ENCODE measurements at regions not wholly inside any gene's neighbourhood (a gene's known extent, or its start where the extent isn't known, plus 50 kb on each side); places are given as distances from the start of the nearest gene placed in this dataset.

GRCh38 chr4:90030953-90031352 lies 96.2 kb upstream of the CCSER1 start:
- peak; percentile 93 for ATAC-seq
- no peak overlapping the region for H3K9ac ChIP-seq (ENCODE audit: low read length)
- no peaks in the 10 kb centered on the region for H3K36me3 ChIP-seq (ENCODE audit: control insufficient read depth in 1 of 2, insufficient read depth in 2 of 2, low read length in 2 of 2)

GRCh38 chr4:90039122-90039521 lies 88.1 kb upstream of the CCSER1 start:
- ChIA-PET RAD21 (ENCODE audit: low non-redundant PET in 1 of 2, low total read pairs in 2 of 2, uncharacterized antibody in 2 of 2, unreplicated experiment in 2 of 2) (no interaction called here), CTCF (no interaction called here), POLR2A (no interaction called here)
- H3K4me2 ChIP-seq (ENCODE audit: low read length), result no peak overlapping the region
- H3K4me1 ChIP-seq (ENCODE audit: control insufficient read depth in 1 of 2, insufficient read depth in 2 of 2, low read length in 2 of 2), result no peaks in the 10 kb centered on the region
- BruUV-seq (replicated peaks), result no TSS peak
- intact Hi-C loops (cut with micrococcal nuclease), result no loop called here
- H3K27me3 ChIP-seq (ENCODE audit: insufficient read depth, low read length), result no peaks in the 10 kb centered on the region
- H2AFZ ChIP-seq (ENCODE audit: low read depth, low read length, poor library complexity, severe bottlenecking), result no peak overlapping the region
- no peaks in the 10 kb centered on the region for H4K20me1 ChIP-seq (ENCODE audit: insufficient read depth)
- no peak overlapping the region for H3K9ac ChIP-seq (ENCODE audit: low read length)
- ATAC-seq, result no peak
- no peaks in the 10 kb centered on the region for H3K36me3 ChIP-seq (ENCODE audit: control insufficient read depth in 1 of 2, insufficient read depth in 2 of 2, low read length in 2 of 2)
- no peaks in the 10 kb centered on the region for H3K9me2 ChIP-seq (ENCODE audit: insufficient read depth)
- no peak overlapping the region for H3K4me3 ChIP-seq (replicated peaks in 1 of 2; ENCODE audit: low read depth in 1 of 2, low read length in 2 of 2)
- DNase-seq (ENCODE audit: low read depth, low spot score), result no peak
- no peaks in the 10 kb centered on the region for H3K79me2 ChIP-seq (ENCODE audit: insufficient read depth, low read length)
- no peaks in the 10 kb centered on the region for H3K9me3 ChIP-seq (ENCODE audit: control insufficient read depth in 1 of 2, insufficient read depth in 1 of 2, low read depth in 1 of 2, low read length in 2 of 2)
- no peak overlapping the region for H3K27ac ChIP-seq (ENCODE audit: low read depth, low read length)
- TF ChIP-seq YY1 (IDR thresholded peaks at IDR 0.05; ENCODE audit: extremely low read depth, insufficient replicate concordance, low read depth, low read length) (no peak), EGR1 (IDR thresholded peaks at IDR 0.05; ENCODE audit: low read depth) (no peak), ZBTB33 (IDR thresholded peaks at IDR 0.05; ENCODE audit: extremely low read depth, insufficient replicate concordance, low read length) (no peak), ZNF274 (IDR thresholded peaks at IDR 0.05; ENCODE audit: low read depth, low read length) (no peak), REST (IDR thresholded peaks at IDR 0.05; ENCODE audit: low read depth) (no peak), POLR2A (IDR thresholded peaks at IDR 0.05; ENCODE audit: borderline replicate concordance, extremely low read depth, insufficient read depth, insufficient read length) (no peak)

More at GRCh38 chr4:90030953-90031352, 96.2 kb upstream of the CCSER1 start:
- Histone ChIP-seq H3K79me2 (ENCODE audit: insufficient read depth, low read length) (no peaks in the 10 kb centered on the region), H3K4me1 (ENCODE audit: control insufficient read depth in 1 of 2, insufficient read depth in 2 of 2, low read length in 2 of 2) (no peaks in the 10 kb centered on the region), H3K27me3 (ENCODE audit: insufficient read depth, low read length) (no peaks in the 10 kb centered on the region), H3K4me2 (ENCODE audit: low read length) (no peak overlapping the region), H2AFZ (ENCODE audit: low read depth, low read length, poor library complexity, severe bottlenecking) (peak overlapping the region; percentile 50), H4K20me1 (ENCODE audit: insufficient read depth) (no peaks in the 10 kb centered on the region), H3K27ac (ENCODE audit: low read depth, low read length) (no peak overlapping the region), H3K9me2 (ENCODE audit: insufficient read depth) (no peaks in the 10 kb centered on the region), H3K9me3 (ENCODE audit: control insufficient read depth in 1 of 2, insufficient read depth in 1 of 2, low read depth in 1 of 2, low read length in 2 of 2) (no peaks in the 10 kb centered on the region), H3K4me3 (replicated peaks in 1 of 2; ENCODE audit: low read depth in 1 of 2, low read length in 2 of 2) (no peak overlapping the region)
- ChIA-PET POLR2A (no interaction called here), RAD21 (ENCODE audit: low non-redundant PET in 1 of 2, low total read pairs in 2 of 2, uncharacterized antibody in 2 of 2, unreplicated experiment in 2 of 2) (no interaction called here), CTCF (interaction anchor here (0.7 to 1.5 kb wide), 7 partner anchors 8 to 804 kb away, joined by 3 to 12 read pairs (median 4); no protein-coding TSS in a partner anchor)
- peak; percentile 23 for DNase-seq (ENCODE audit: low read depth, low spot score)
- intact Hi-C loops (cut with micrococcal nuclease), result no loop called here
- TF ChIP-seq TCF7L2 (IDR thresholded peaks at IDR 0.05; ENCODE audit: borderline replicate concordance, extremely low read depth, insufficient read depth, insufficient read length) (no peak), EGR1 (IDR thresholded peaks at IDR 0.05; ENCODE audit: low read depth) (no peak), CTCF (IDR thresholded peaks at IDR 0.05 in 2 of 3, conservative IDR thresholded peaks at IDR 0.05 in 1 of 3; ENCODE audit: borderline replicate concordance in 1 of 3, insufficient read depth in 1 of 3, low read depth in 2 of 3, low read length in 2 of 3) (peak; percentile 13 to 50 (median 47); a peak in 4 of 6 replicates), RAD21 (IDR thresholded peaks at IDR 0.05; ENCODE audit: low read depth) (peak; percentile 46; the same call in 1 of the 2 replicates)
- BruUV-seq (replicated peaks), result no TSS peak
